ENCODE measurements at regions not wholly inside any gene's neighbourhood (a gene's known extent, or its start where the extent isn't known, plus 50 kb on each side); places are given as distances from the start of the nearest gene placed in this dataset.

GRCh38 chr2:196284866-196285557, 113.6 kb upstream of the STK17B start:
- no peaks in the 10 kb centered on the region for H3K27me3 Mint-ChIP-seq (ENCODE audit: insufficient read depth, low read depth, poor library complexity)
- Histone ChIP-seq H3K4me1 (ENCODE audit: insufficient read depth) (no peaks in the 10 kb centered on the region), H3K36me3 (ENCODE audit: insufficient read depth) (no peaks in the 10 kb centered on the region), H3K4me3 (no peak overlapping the region), H4K20me1 (replicated peaks; ENCODE audit: insufficient read depth) (no peaks in the 10 kb centered on the region), H3F3A (replicated peaks; ENCODE audit: low read depth) (no peaks in the 10 kb centered on the region), H3K27ac (ENCODE audit: low read depth) (no peak overlapping the region), H3K79me2 (replicated peaks; ENCODE audit: insufficient read depth) (no peaks in the 10 kb centered on the region), H3K9me2 (ENCODE audit: insufficient read depth) (0 out of 2 replicates have a peak, but pooled peaks cover 3% of the 10 kb centered on the region), H3K4me2 (no peak overlapping the region), H2AFZ (no peak overlapping the region), H3K27me3 (ENCODE audit: insufficient read depth) (no peaks in the 10 kb centered on the region)
- DNase-seq (ENCODE audit: low spot score) = no peak
- H3K36me3 Mint-ChIP-seq (ENCODE audit: low read depth) = peaks cover 7% of the 10 kb centered on the region; the same call in 2 of the 3 replicates
- peaks cover 9% of the 10 kb centered on the region; the same call in 2 of the 3 replicates for H3K9me3 Mint-ChIP-seq
- H3K27ac Mint-ChIP-seq = 0 out of 2 replicates have a peak overlapping the region, but pooled peaks have one; percentile 56
- H3K4me3 Mint-ChIP-seq = no peak overlapping the region
- ATAC-seq = no peak
- no peaks in the 10 kb centered on the region for H3K4me1 Mint-ChIP-seq
- no peak for TF ChIP-seq EZH2phosphoT487 (IDR thresholded peaks at IDR 0.05; ENCODE audit: unreplicated experiment)
- no peak for TF ChIP-seq ZNF462 (CRISPR knock-in tag; IDR thresholded peaks at IDR 0.05)
- TF ChIP-seq CTCF (conservative IDR thresholded peaks at IDR 0.05; ENCODE audit: low read depth in 2 of 2) = no peak
- no peak for TF ChIP-seq REST (IDR thresholded peaks at IDR 0.05; ENCODE audit: unreplicated experiment)
- TF ChIP-seq ZNF114 (CRISPR knock-in tag; IDR thresholded peaks at IDR 0.05) = no peak
- TF ChIP-seq EZH2 (IDR thresholded peaks at IDR 0.05; ENCODE audit: low read depth, unreplicated experiment) = no peak
- no peak for TF ChIP-seq ZNF331 (CRISPR knock-in tag; IDR thresholded peaks at IDR 0.05; ENCODE audit: low read depth)
- no peak for TF ChIP-seq ETS1 (IDR thresholded peaks at IDR 0.05)
- no peak for TF ChIP-seq CREB1 (CRISPR knock-in tag; IDR thresholded peaks at IDR 0.05; ENCODE audit: low read depth)
- no peak for TF ChIP-seq POLR2AphosphoS5 (IDR thresholded peaks at IDR 0.05; ENCODE audit: low read depth)
- no peak for TF ChIP-seq NANOG (IDR thresholded peaks at IDR 0.05; ENCODE audit: borderline replicate concordance)
- TF ChIP-seq STAT1 (IDR thresholded peaks at IDR 0.05; ENCODE audit: unreplicated experiment) = no peak
- TF ChIP-seq JUNB (IDR thresholded peaks at IDR 0.05; ENCODE audit: unreplicated experiment) = no peak

All from GM23338 (cell line).